ENCODE measurements at regions not wholly inside any gene's neighbourhood (a gene's known extent, or its start where the extent isn't known, plus 50 kb on each side); places are given as distances from the start of the nearest gene placed in this dataset.
"Not testable (repeated sequence)": the region's sequence is repeated elsewhere in the genome, so short reads cannot be mapped to it uniquely, and the experiment has no call there.

DNA sequence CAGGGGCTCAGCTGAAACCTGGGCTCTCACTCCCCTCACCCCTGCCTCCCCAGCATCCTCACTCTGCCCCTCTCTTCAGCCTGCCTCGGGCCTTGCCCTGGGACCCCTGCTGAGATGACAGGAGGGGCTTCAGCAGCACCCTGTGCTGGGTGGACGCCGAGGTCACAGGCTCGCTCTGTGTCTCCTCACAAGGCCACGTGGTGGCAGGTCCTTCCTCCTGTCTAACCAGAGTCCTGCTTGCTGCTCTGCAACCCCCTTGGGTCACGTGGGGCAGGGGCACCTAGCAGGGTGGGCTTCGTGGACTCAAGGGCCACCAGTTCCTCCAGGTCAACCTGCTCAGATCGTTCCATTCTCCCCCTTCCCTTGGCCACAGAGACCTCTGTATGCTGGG is 90.4 kb downstream of the TMEM121 start:
- H3K4me3 ChIP-seq (ENCODE audit: low read length): no peak overlapping the region
- no peak for DNase-seq (ENCODE audit: low read depth)
- no peak for TF ChIP-seq CTCF (conservative IDR thresholded peaks at IDR 0.05; ENCODE audit: low read depth, low read length)

- no peak overlapping the region for H3K4me3 ChIP-seq (ENCODE audit: low read length)
- DNase-seq (ENCODE audit: low read depth): no peak
- no peak for TF ChIP-seq CTCF (conservative IDR thresholded peaks at IDR 0.05; ENCODE audit: low read depth, low read length)
These were observed 90.9 kb downstream of the TMEM121 start for GRCh38 chr14:105617201-105617777.

GRCh38 chr14:105617805-105618204 is 91.4 kb downstream of the TMEM121 start:
- not testable (repeated sequence) for DNase-seq (ENCODE audit: low read depth); H3K4me3 ChIP-seq (ENCODE audit: low read length)

- DNase-seq (ENCODE audit: low read depth); H3K4me3 ChIP-seq (ENCODE audit: low read length): not testable (repeated sequence)
These were observed 92.9 kb downstream of the TMEM121 start for GRCh38 chr14:105619324-105619723.

DNA sequence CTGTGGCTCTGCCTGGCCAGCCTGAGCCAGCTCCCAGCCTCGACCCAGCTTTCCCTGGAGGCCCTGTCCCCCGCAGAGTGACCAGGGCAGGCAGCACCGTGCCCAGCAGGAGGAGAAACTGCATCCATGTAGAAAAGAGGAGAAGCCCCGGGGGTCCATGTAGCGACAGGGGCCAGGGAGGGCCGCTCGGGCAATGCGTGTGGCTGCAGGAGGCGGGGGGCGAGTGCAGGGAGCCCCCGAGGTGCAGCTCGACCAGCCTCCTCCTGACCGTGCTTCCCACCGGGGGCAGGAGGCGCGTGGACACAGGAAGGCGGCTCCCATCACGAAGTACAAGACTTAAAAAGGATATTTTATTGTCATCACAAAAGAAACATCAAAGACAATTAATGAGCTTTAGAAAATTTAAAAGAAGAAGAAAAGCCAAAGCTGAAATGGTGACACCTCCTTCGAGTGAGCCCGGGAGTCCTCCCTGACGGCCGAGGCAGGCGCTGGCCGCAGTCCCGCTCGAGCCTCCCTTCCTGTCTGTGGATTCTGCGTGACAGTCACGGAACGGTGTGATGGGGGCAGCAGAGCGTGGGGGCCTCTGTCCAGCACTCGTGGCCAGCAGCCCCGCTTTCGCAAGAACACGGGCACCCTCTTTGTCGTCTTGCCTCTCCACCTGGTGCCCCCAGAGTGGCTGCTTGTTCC is 93.9 kb downstream of the TMEM121 start:
- H3K4me3 ChIP-seq (ENCODE audit: low read length); DNase-seq (ENCODE audit: low read depth): not testable (repeated sequence)

- not testable (repeated sequence) for H3K4me3 ChIP-seq (ENCODE audit: low read length); DNase-seq (ENCODE audit: low read depth)
These were observed 94.6 kb downstream of the TMEM121 start for GRCh38 chr14:105620865-105621471.

- H3K4me3 ChIP-seq (ENCODE audit: low read length); DNase-seq (ENCODE audit: low read depth): not testable (repeated sequence)
These were observed 95.3 kb downstream of the TMEM121 start for GRCh38 chr14:105621479-105622328.

- H3K4me3 ChIP-seq (ENCODE audit: low read length): no peak overlapping the region
- TF ChIP-seq CTCF (conservative IDR thresholded peaks at IDR 0.05; ENCODE audit: low read depth, low read length): no peak
- DNase-seq (ENCODE audit: low read depth): no peak
These were observed 96.1 kb downstream of the TMEM121 start for GRCh38 chr14:105622329-105622955.

GRCh38 chr14:105623178-105623577 is 96.8 kb downstream of the TMEM121 start:
- DNase-seq (ENCODE audit: low read depth); H3K4me3 ChIP-seq (ENCODE audit: low read length): not testable (repeated sequence)

GRCh38 chr14:105624346-105624745 is 98.0 kb downstream of the TMEM121 start:
- not testable (repeated sequence) for DNase-seq (ENCODE audit: low read depth)

DNA sequence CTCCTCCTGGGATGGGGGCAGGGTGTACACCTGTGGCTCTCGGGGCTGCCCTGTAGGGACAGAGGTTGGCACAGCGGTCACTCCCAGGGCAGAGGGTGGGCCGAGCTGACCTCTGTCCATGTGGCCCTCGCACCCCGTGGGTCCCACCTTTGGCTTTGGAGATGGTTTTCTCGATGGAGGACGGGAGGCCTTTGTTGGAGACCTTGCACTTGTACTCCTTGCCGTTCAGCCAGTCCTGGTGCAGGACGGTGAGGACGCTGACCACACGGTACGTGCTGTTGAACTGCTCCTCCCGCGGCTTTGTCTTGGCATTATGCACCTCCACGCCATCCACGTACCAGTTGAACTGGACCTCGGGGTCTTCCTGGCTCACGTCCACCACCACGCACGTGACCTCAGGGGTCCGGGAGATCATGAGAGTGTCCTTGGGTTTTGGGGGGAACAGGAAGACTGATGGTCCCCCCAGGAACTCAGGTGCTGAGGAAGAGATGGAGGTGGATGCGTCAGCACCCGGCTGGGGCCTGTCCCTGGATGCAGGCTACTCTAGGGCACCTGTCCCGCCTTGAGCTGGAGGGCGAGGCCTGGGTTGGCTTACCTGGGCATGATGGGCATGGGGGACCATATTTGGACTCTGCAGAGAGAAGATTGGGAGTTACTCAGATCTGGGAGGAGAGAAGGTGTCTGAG is 98.5 kb downstream of the TMEM121 start:
- not testable (repeated sequence) for H3K4me3 ChIP-seq (ENCODE audit: low read length); DNase-seq (ENCODE audit: low read depth)

More at GRCh38 chr14:105624346-105624745, 98.0 kb downstream of the TMEM121 start:
- not testable (repeated sequence) for H3K4me3 ChIP-seq (ENCODE audit: low read length)

DNA sequence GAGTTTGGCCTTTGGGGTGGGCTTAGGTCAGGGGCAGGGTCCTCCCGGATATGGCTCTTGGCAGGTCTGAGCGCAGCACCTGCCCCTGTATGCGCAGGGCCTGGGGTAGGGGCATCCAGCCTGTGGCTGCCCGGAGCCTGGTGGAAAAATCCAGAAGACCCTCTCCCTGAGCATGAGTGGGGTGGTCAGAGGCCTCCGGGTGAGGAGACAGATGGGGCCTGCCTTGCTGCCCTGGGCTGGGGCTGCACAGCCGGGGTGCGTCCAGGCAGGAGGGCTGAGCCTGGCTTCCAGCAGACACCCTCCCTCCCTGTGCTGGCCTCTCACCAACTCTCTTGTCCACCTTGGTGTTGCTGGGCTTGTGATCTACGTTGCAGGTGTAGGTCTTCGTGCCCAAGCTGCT is 99.1 kb downstream of the TMEM121 start:
- DNase-seq (ENCODE audit: low read depth); H3K4me3 ChIP-seq (ENCODE audit: low read length): not testable (repeated sequence)

DNA sequence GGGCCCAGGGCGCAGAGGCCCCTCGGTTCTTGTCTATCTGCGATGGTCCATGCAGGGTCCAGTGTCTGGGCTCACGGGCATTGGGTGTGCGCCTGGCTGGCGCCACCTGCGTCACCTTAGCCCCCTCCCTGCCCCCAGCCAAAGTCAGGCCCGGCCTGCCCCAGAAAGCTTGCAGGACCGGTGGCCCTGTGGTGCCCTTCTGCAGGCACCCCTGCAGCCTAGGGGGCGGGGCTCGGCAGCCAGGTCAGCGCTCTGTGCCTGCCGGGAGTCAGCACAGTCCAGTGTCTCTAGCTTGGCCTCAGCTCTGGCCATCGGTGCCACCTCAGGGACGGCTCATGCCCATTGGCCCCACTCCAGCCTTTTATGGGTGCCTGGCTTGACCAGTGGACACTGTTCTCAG is 99.7 kb downstream of the TMEM121 start:
- H3K4me3 ChIP-seq (ENCODE audit: low read length); DNase-seq (ENCODE audit: low read depth): not testable (repeated sequence)

GRCh38 chr14:105626651-105627050 is 100.3 kb downstream of the TMEM121 start:
- not testable (repeated sequence) for DNase-seq (ENCODE audit: low read depth); H3K4me3 ChIP-seq (ENCODE audit: low read length)
